ENCODE measurements at regions not wholly inside any gene's neighbourhood (a gene's known extent, or its start where the extent isn't known, plus 50 kb on each side); places are given as distances from the start of the nearest gene placed in this dataset.
"Not testable (repeated sequence)": the region's sequence is repeated elsewhere in the genome, so short reads cannot be mapped to it uniquely, and the experiment has no call there.

DNA sequence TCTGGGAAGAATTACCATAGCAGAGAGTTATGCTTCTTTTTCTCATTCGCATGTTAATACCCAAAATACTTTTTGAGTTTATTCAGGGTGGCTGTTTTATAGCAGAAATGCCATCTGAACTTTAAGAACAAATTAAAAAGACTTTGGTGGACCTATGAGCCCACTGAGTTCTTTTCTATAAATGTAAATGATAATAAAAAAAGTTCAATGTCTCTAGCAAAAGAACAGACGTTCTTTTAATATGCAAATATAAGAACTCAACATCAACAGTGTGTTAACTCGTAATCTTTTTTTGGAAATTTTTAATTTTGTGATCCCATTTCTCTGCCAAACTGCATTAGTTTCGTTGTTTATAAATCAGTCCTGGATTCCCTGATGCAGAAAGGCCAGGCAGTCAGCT, 1283.0 kb upstream of the NUDT12 start:
- Histone ChIP-seq H3K27ac (ENCODE audit: low read depth, low read length) (no peak overlapping the region), H4K20me1 (ENCODE audit: insufficient read depth, low read length) (no peaks in the 10 kb centered on the region), H3K4me2 (ENCODE audit: low read length) (no peak overlapping the region), H3K9me3 (ENCODE audit: insufficient read depth, low read depth, low read length) (no peaks in the 10 kb centered on the region), H3K79me2 (ENCODE audit: insufficient read depth, low read length) (no peaks in the 10 kb centered on the region), H3K4me3 (ENCODE audit: insufficient read depth, low read depth, low read length) (no peak overlapping the region), H3K36me3 (ENCODE audit: insufficient read depth, low read length) (no peaks in the 10 kb centered on the region), H3K9ac (ENCODE audit: low read length) (no peak overlapping the region), H3K4me1 (ENCODE audit: insufficient read depth, low read length) (no peaks in the 10 kb centered on the region), H3K27me3 (ENCODE audit: insufficient read depth, low read length) (no peaks in the 10 kb centered on the region), H2AFZ (ENCODE audit: low read depth, low read length) (no peak overlapping the region)
- no peak for FAIRE-seq
- H3K9me3 Mint-ChIP-seq (ENCODE audit: unreplicated experiment), result peaks cover 3% of the 10 kb centered on the region
- no peak for DNase-seq (ENCODE audit: low read depth)
- H3K4me3 Mint-ChIP-seq (ENCODE audit: unreplicated experiment), result no peak overlapping the region
- no peaks in the 10 kb centered on the region for H3K27me3 Mint-ChIP-seq (ENCODE audit: low read depth, unreplicated experiment)
- H3K4me1 Mint-ChIP-seq (ENCODE audit: low read depth, unreplicated experiment), result no peaks in the 10 kb centered on the region
- no peak for TF ChIP-seq EZH2 (IDR thresholded peaks at IDR 0.05; ENCODE audit: insufficient read depth, low read length)
- no peak for TF ChIP-seq CTCF (IDR thresholded peaks at IDR 0.05; ENCODE audit: insufficient read depth, low read depth, low read length)
- H3K27ac Mint-ChIP-seq (ENCODE audit: unreplicated experiment), result no peak overlapping the region
- H3K36me3 Mint-ChIP-seq (ENCODE audit: low read depth, unreplicated experiment), result no peaks in the 10 kb centered on the region

DNA sequence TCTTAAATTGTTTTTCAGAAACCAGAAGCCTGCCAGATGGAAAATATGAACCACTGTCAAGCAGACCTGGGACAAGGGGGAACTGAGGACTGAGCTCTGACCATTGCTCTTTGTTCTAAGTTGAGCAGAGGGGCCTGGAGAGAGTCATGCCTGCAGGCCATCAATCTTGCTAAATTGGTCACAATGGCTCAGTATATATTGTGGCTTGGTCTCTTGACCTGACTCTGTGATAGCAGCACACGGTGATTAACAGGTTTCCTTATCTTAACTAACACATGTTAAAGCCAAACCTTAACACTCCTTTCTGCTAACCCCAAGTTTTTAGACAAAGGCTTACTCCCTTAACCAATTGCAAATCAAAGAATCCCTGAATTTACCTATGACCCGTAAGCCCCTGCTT, 1281.2 kb upstream of the NUDT12 start:
- H2AFZ ChIP-seq (ENCODE audit: low read depth, low read length), result no peak overlapping the region
- Mint-ChIP-seq H3K36me3 (ENCODE audit: low read depth, unreplicated experiment) (no peaks in the 10 kb centered on the region), H3K27ac (ENCODE audit: unreplicated experiment) (no peak overlapping the region), H3K4me1 (ENCODE audit: low read depth, unreplicated experiment) (no peaks in the 10 kb centered on the region), H3K4me3 (ENCODE audit: unreplicated experiment) (no peak overlapping the region), H3K9me3 (ENCODE audit: unreplicated experiment) (peaks cover 3% of the 10 kb centered on the region), H3K27me3 (ENCODE audit: low read depth, unreplicated experiment) (no peaks in the 10 kb centered on the region)
- no peak for TF ChIP-seq CTCF (IDR thresholded peaks at IDR 0.05; ENCODE audit: insufficient read depth, low read depth, low read length)
- no peak overlapping the region for H3K9ac ChIP-seq (ENCODE audit: low read length)
- H3K79me2 ChIP-seq (ENCODE audit: insufficient read depth, low read length), result no peaks in the 10 kb centered on the region
- H3K27ac ChIP-seq (ENCODE audit: low read depth, low read length), result no peak overlapping the region
- no peaks in the 10 kb centered on the region for H4K20me1 ChIP-seq (ENCODE audit: insufficient read depth, low read length)
- no peaks in the 10 kb centered on the region for H3K4me1 ChIP-seq (ENCODE audit: insufficient read depth, low read length)
- H3K9me3 ChIP-seq (ENCODE audit: insufficient read depth, low read depth, low read length), result no peaks in the 10 kb centered on the region
- no peak overlapping the region for H3K4me2 ChIP-seq (ENCODE audit: low read length)
- FAIRE-seq (no peak), DNase-seq (ENCODE audit: low read depth) (no peak)
- no peak overlapping the region for H3K4me3 ChIP-seq (ENCODE audit: insufficient read depth, low read depth, low read length)
- no peaks in the 10 kb centered on the region for H3K36me3 ChIP-seq (ENCODE audit: insufficient read depth, low read length)
- H3K27me3 ChIP-seq (ENCODE audit: insufficient read depth, low read length), result no peaks in the 10 kb centered on the region

DNA sequence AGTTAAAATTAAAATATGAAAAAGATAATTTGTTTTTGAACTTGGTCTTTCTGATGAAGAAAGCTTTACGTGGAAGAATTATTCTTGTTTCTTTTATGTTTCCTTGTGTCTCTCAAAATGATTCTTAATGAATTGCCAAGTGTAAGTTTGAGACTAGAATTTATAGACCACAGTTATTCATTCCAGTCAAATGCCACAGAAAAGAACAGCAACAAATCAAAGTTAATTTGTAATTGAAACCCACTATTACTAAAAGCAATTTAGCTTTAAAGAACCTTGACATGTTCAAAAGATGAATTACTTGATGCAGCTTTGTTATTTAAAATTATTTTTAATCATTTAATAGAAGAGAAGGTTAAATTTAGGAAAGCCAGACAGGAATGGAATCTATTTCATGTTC, 1277.7 kb upstream of the NUDT12 start:
- no peak overlapping the region for H3K9ac ChIP-seq (ENCODE audit: low read length)
- FAIRE-seq (no peak), DNase-seq (ENCODE audit: low read depth) (no peak)
- no peak overlapping the region for H2AFZ ChIP-seq (ENCODE audit: low read depth, low read length)
- Mint-ChIP-seq H3K27ac (ENCODE audit: unreplicated experiment) (no peak overlapping the region), H3K9me3 (ENCODE audit: unreplicated experiment) (no peaks in the 10 kb centered on the region), H3K4me1 (ENCODE audit: low read depth, unreplicated experiment) (no peaks in the 10 kb centered on the region), H3K27me3 (ENCODE audit: low read depth, unreplicated experiment) (no peaks in the 10 kb centered on the region), H3K36me3 (ENCODE audit: low read depth, unreplicated experiment) (no peaks in the 10 kb centered on the region), H3K4me3 (ENCODE audit: unreplicated experiment) (no peak overlapping the region)
- no peak overlapping the region for H3K4me2 ChIP-seq (ENCODE audit: low read length)
- no peaks in the 10 kb centered on the region for H3K36me3 ChIP-seq (ENCODE audit: insufficient read depth, low read length)
- H3K4me3 ChIP-seq (ENCODE audit: insufficient read depth, low read depth, low read length), result no peak overlapping the region
- no peaks in the 10 kb centered on the region for H3K4me1 ChIP-seq (ENCODE audit: insufficient read depth, low read length)
- H3K9me3 ChIP-seq (ENCODE audit: insufficient read depth, low read depth, low read length), result peaks cover 2% of the 10 kb centered on the region
- no peaks in the 10 kb centered on the region for H3K79me2 ChIP-seq (ENCODE audit: insufficient read depth, low read length)
- H3K27ac ChIP-seq (ENCODE audit: low read depth, low read length), result no peak overlapping the region
- H3K27me3 ChIP-seq (ENCODE audit: insufficient read depth, low read length), result no peaks in the 10 kb centered on the region
- TF ChIP-seq CTCF (IDR thresholded peaks at IDR 0.05; ENCODE audit: insufficient read depth, low read depth, low read length) (no peak), EZH2 (IDR thresholded peaks at IDR 0.05; ENCODE audit: insufficient read depth, low read length) (no peak)
- no peaks in the 10 kb centered on the region for H4K20me1 ChIP-seq (ENCODE audit: insufficient read depth, low read length)

DNA sequence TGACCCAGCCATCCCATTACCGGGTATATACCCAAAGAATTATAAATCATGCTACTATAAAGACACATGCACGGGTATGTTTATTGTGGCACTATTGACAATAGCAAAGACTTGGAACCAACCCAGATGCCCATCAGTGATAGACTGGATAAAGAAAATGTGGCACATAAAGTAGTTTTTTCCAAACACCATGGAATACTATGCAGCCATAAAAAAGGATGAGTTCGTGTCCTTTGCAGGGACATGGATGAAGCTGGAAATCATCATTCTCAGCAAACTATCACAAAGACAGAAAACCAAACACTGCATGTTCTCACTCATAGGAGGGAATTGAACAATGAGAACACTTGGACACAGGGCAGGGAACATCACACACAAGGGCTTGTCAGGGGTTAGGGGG, 1268.9 kb upstream of the NUDT12 start:
- not testable (repeated sequence) for H3K4me3 ChIP-seq (ENCODE audit: insufficient read depth, low read depth, low read length); H3K9ac ChIP-seq (ENCODE audit: low read length); H3K36me3 ChIP-seq (ENCODE audit: insufficient read depth, low read length); H3K79me2 ChIP-seq (ENCODE audit: insufficient read depth, low read length); H3K4me2 ChIP-seq (ENCODE audit: low read length); H4K20me1 ChIP-seq (ENCODE audit: insufficient read depth, low read length); H3K9me3 ChIP-seq (ENCODE audit: insufficient read depth, low read depth, low read length); H3K27me3 Mint-ChIP-seq (ENCODE audit: low read depth, unreplicated experiment); H3K36me3 Mint-ChIP-seq (ENCODE audit: low read depth, unreplicated experiment); H3K9me3 Mint-ChIP-seq (ENCODE audit: unreplicated experiment); H2AFZ ChIP-seq (ENCODE audit: low read depth, low read length); H3K4me1 Mint-ChIP-seq (ENCODE audit: low read depth, unreplicated experiment); H3K4me1 ChIP-seq (ENCODE audit: insufficient read depth, low read length); H3K27ac ChIP-seq (ENCODE audit: low read depth, low read length); DNase-seq (ENCODE audit: low read depth); H3K27me3 ChIP-seq (ENCODE audit: insufficient read depth, low read length); FAIRE-seq; H3K4me3 Mint-ChIP-seq (ENCODE audit: unreplicated experiment); H3K27ac Mint-ChIP-seq (ENCODE audit: unreplicated experiment)

All from astrocyte (in vitro differentiated cells and primary cell).